GM19468 (cell line): ENCODE measurements at regions not wholly inside any gene's neighbourhood (a gene's known extent, or its start where the extent isn't known, plus 50 kb on each side); places are given as distances from the start of the nearest gene placed in this dataset.
"Not testable (repeated sequence)": the region's sequence is repeated elsewhere in the genome, so short reads cannot be mapped to it uniquely, and the experiment has no call there.

Experiments
- ATAC-seq: cut with Tn5 transposase; IDR thresholded peaks from one replicate; pipeline ENCODE4 v1.9.1; 2021; ENCODE audit warnings: mild to moderate bottlenecking, moderate library complexity, moderate number of reproducible peaks; ENCODE audit not compliant: unreplicated experiment; ENCODE audit errors: extremely low read depth

- ATAC-seq, result not testable (repeated sequence)
Measured at GRCh38 chr4:17436047-17436749, 75.7 kb downstream of the QDPR start.

DNA sequence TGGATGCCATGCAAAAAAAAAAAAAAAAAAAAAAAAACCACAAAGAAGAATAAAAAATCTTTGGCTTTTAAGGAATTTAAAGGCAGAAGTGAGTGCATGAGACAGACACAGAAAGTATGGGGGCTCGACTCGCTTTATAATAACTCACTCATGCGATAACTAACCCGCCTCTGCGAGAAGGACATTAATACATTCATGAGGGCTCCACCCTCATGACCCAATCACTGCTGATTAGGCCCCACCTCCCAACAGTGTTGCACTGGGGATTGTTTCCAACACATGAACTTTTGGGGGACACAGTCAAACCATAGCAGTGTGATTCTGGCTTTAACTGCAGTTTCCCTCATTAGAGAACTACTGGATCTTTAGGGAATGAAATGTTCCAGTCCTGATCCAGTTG is 78.1 kb downstream of the QDPR start:
- no peak for ATAC-seq

DNA sequence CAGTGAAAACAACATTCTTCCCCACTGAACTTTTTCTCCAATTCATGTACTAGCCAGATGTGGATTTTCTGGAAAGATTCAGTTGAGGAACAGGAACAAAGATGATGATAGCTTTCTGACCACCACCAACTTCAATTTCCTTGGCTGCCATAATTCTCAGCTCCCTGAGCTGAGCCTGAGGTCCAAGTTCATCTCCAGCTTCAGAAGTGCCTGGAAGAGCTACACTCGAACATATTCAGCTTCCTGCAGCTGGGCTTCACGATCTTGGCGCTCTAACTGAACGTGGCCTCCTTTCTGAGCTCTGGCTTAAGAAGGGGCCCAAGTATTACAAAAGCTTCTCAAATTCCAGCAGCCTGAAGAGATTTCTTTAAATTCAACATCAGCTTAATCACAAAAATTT is 83.9 kb downstream of the QDPR start:
- ATAC-seq, result no peak

- no peak for ATAC-seq
Measured at GRCh38 chr4:17426222-17426621, 85.7 kb downstream of the QDPR start.

GRCh38 chr4:17418010-17418409 is 93.9 kb downstream of the QDPR start:
- no peak for ATAC-seq

GRCh38 chr4:17414392-17414791 is 97.5 kb downstream of the QDPR start:
- no peak for ATAC-seq

DNA sequence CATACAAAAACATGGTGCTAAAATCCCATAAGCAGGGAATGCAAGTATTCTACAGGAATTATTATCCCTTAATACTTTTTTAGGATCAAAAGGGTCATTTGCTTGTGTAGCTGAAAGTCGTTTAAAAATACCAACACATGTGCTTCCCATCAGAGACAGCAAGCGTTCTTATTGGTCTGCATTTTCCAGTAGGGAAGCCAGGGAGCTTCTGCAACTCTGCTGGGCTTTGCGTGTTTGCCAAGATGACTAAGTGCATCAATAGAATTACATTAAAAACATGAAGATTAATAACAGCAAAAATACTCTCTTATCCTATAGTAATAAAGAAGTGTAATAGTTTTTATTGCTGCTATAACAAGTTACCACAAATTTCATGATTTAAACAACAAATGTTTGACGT is 111.2 kb downstream of the QDPR start:
- ATAC-seq, result no peak

- ATAC-seq, result no peak
Measured at GRCh38 chr4:17398805-17399204, 113.1 kb downstream of the QDPR start.

DNA sequence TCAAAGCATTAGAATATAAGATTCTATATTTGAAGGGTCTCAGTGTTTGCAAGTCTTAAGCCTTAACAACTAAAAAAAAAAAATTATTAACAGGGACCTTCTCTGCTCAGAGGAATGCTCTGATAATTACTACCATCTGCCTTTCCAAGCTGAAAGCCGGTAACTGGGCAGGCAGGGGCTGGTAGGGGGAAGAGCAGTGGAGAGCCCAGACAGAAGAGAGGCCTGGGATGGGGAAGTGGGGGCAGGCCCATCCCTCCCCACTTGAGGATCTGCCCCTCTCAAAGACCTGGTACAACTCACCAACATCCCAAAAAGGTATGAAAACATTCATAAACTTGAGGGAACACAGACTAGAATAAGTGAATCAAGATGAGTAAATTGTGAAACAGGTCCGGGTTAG is 113.9 kb downstream of the QDPR start:
- no peak for ATAC-seq

GRCh38 chr4:17397611-17398010 is 114.3 kb downstream of the QDPR start:
- ATAC-seq, result no peak

- peak; percentile 53 for ATAC-seq
Measured at GRCh38 chr4:17385403-17385802, 126.5 kb downstream of the QDPR start.

- ATAC-seq, result no peak
Measured at GRCh38 chr4:17380347-17380746, 131.5 kb downstream of the QDPR start.

- ATAC-seq, result no peak
Measured at GRCh38 chr4:17376205-17376604, 135.7 kb downstream of the QDPR start.

DNA sequence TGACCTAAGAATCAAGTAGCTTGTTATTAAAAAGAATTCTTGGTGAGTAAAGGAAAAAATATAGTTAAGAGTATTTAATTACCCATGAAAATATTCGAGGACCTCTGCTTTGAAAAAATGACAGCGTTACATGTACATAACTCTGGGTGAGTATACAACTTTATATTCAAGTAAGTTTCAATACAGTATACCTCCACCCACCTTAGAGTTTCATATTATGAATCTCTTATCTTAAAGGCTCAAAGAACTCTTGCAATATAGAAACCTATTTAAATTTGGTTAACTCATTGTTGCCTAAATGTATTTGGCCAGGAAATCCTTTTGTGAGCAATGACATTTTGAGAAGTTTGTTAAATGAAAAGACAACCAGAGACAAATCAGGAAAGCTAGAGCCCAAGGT is 138.2 kb downstream of the QDPR start:
- ATAC-seq, result no peak

DNA sequence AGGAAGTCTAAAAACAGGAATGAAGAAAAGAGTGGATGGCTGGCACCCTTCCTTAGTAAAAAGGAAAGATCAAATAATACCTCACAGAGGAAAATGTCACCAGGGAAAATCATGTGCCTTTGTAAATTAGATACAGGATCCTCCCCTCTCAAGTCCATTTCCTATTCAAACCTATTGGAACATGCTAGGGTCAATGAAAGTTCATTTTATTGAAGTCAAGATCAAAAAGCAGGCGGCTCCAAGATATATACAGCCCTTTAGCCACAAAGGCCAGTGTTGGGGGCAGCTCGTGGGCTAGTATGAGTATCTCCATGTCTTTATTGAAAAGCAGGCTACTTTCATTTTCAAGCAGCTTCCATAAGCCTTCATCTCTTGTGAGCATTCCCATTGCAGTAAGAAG is 141.1 kb downstream of the QDPR start:
- no peak for ATAC-seq

DNA sequence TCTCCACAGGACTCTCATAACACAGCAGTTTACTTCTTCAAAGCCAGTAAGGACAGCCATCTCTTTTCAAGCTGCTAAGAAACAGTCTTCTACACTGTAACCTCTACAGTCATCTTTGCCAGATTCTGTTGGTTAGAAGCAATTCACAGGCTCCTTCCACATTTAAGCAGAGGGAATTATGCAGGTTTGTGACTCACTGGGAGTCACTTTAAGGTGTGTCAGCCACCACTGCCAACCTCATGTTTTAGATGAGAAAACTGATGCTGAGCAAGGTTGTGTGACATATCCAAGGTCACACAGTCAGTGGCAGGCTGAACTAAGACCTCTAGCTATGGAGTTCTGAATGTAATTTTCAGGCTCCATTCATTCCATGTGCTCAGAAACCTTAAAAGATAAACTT is 143.5 kb downstream of the QDPR start:
- no peak for ATAC-seq

- no peak for ATAC-seq
Measured at GRCh38 chr4:17367201-17367600, 144.7 kb downstream of the QDPR start.

GRCh38 chr4:17366496-17366895 is 145.4 kb downstream of the QDPR start:
- no peak for ATAC-seq

DNA sequence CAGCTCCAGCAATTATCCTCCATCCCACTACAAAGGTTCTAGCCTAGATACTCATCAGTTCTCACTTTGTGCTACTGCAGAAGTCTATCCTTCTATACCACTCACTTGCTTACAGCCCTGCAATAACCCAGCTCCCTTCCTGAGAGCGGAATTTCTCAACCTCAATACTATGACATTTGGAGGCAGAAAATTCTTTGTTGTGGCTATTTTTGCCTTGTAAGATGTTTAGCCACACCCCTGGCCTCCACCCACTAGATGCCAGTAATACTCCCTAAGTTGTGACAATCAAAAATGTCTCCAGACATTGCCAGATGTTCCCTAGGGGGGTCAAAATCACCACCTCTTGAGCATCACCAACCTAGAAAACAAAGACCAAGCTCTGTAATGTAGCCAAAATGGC is 149.5 kb downstream of the QDPR start:
- no peak for ATAC-seq

DNA sequence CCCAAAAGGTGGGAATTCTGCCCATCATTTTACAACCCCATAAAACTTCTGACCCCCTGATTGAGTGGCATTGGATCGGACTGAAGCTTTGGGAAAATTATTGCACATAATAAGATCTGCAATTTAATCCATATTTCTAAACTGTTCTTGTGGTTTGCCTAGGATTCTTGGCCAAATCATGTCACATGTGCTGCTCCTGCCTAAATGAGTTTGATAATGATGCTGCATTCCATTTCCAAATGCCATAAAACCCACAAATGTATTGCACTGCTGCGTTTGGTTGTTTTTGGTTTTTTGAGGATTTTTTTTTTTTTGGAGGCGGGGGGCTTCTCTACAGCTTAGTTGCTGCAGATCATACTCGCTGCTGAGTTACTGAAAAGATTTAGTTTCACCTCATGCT is 153.6 kb downstream of the QDPR start:
- ATAC-seq, result no peak

- ATAC-seq, result no peak
Measured at GRCh38 chr4:17356926-17357325, 155.0 kb downstream of the QDPR start.

DNA sequence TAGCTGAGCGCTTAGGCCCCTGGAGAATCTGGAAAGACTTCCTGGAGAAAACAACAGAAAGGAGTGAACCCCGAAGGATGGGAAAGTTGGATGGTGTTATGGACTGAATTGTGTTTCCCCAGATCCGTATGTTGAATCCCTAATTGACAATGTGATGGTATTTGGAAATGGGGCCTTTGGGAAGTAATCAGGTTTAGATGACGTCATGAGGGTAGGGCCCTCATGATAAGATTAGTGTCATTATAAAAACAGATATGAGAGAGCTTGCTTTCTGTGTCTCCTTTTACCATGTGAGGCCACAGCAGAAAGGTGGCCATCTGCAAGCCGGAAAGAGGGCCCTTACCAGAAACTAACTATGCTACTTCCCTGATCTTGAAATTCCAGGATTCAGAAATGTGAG is 159.5 kb downstream of the QDPR start:
- no peak for ATAC-seq

DNA sequence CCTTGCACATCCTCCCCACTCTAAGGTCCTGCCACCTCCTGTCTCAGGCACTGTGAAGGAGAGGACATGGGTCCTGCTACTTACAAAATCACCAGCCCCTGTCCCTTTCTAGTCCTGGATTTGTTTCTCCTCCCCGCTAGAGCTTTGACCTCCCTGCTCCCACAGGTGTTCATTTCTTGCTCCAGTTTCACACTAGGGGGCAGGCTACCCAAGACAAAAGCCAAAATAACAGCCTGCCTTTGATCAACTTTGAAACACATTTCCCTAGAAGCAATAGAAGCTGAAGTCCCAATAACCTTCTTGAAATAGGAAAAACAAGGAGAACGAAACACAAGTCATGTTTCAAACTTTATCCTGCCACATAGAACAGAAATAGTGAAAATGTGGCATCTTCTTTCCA is 164.4 kb downstream of the QDPR start:
- ATAC-seq, result no peak
